ENCODE measurements at regions not wholly inside any gene's neighbourhood (a gene's known extent, or its start where the extent isn't known, plus 50 kb on each side); places are given as distances from the start of the nearest gene placed in this dataset.
"Not testable (repeated sequence)": the region's sequence is repeated elsewhere in the genome, so short reads cannot be mapped to it uniquely, and the experiment has no call there.

DNA sequence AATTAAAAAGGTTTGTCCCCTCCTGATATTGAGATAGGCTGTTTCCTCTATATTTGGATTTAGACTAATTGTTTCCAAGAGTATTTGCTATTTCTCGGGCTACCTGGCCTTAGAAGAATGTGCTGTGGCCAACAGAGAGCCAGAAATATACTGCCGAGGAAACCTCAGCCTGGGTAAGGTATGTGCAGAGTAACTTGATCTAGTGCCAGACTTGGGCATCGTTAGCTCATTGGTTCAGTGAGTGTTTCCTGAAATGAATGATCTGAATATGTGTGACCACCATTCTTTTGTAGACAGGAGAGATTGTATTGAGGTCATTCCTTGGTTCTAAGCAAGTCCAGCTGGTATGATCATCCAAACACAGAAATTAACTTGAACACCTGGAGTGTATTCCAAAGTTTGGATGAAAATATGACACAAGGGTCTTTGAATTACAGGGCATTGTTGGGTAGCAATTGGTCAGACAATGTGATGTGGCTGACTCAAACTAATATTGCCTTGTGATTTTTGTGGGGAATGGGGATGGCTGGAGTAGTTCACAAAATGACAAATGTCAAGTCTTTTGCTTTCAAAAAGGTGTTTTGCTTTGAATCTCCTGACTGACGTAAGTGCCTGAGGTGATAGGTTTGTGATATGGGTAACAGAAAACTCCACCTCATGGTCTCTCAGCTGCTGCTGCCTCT lies 100.2 kb upstream of the CXCL13 start:
- peaks cover 11% of the 10 kb centered on the region for H3K27me3 Mint-ChIP-seq
- no peaks in the 10 kb centered on the region for H3K4me1 Mint-ChIP-seq (ENCODE audit: low read depth)
- no peak for DNase-seq
- no peaks in the 10 kb centered on the region for H3K36me3 Mint-ChIP-seq (ENCODE audit: low read depth)
- H3K9me3 Mint-ChIP-seq, result no peaks in the 10 kb centered on the region
- H3K27ac Mint-ChIP-seq, result no peak overlapping the region
- no peak overlapping the region for H3K4me3 Mint-ChIP-seq

DNA sequence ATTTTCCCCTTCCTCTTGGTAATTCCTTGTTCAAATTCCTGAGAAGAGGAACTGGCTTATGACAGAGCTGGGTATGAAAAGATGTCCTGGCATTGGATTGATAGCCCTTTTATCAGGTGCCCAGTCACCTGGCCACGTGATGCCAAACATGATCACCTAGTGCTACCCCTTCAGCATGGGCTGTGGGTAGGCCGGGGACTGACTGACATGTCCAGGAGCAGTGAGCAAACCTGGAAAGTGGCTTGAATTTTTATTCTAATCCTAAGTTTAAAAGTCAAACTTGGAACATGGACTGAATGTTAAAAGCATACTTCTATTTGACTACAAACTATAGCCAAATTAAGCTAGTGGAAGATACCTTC lies 99.7 kb upstream of the CXCL13 start:
- Mint-ChIP-seq H3K27ac (no peak overlapping the region), H3K4me3 (no peak overlapping the region), H3K27me3 (peaks cover 11% of the 10 kb centered on the region), H3K4me1 (ENCODE audit: low read depth) (no peaks in the 10 kb centered on the region), H3K9me3 (no peaks in the 10 kb centered on the region), H3K36me3 (ENCODE audit: low read depth) (no peaks in the 10 kb centered on the region)
- no peak for DNase-seq

DNA sequence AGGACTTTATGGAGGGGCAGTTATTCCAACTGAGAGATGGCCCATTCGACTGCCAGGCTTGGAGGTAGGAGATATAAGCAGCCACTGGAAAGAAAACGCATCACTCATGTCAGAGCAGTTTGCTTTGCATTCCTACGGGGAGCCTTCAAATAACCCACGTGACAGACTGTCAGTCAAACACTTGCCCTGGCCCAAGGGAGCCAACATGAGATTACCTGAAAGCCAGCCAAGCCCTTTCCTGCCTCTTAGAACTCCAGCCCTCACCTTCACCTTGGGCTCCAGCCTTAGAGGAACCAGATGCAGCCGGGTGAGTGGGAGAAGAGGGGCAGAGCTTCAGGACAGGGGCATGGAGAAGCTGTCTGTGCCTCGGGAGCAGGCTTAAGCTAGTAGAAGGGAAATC lies 95.3 kb upstream of the CXCL13 start:
- Mint-ChIP-seq H3K36me3 (ENCODE audit: low read depth) (no peaks in the 10 kb centered on the region), H3K4me1 (ENCODE audit: low read depth) (no peaks in the 10 kb centered on the region), H3K4me3 (no peak overlapping the region), H3K27me3 (peaks cover 5% of the 10 kb centered on the region), H3K9me3 (no peaks in the 10 kb centered on the region), H3K27ac (no peak overlapping the region)
- DNase-seq, result no peak

DNA sequence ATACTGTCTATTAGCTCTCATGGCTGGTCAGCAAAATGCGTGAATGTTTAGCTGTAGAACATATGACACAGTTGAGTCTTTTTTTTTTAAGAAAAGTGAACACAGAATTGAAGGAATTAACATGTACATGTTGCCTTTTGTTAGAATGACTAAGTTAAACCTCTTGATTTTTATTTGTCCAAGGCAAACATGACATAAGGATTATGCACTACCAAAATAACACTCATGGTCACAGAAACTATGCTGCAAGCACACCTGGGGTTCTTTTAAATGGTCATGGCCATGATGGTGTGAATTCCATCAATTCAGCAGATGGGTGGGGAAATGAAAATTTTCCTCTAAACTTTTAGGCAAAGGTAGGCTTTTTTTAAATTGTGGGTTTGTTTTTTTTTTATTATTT lies 80.1 kb upstream of the CXCL13 start:
- H3K4me3 Mint-ChIP-seq, result no peak overlapping the region
- H3K4me1 Mint-ChIP-seq (ENCODE audit: low read depth), result peaks cover 5% of the 10 kb centered on the region
- no peak overlapping the region for H3K27ac Mint-ChIP-seq
- no peaks in the 10 kb centered on the region for H3K36me3 Mint-ChIP-seq (ENCODE audit: low read depth)
- peaks cover 55% of the 10 kb centered on the region for H3K27me3 Mint-ChIP-seq
- DNase-seq, result no peak
- peaks cover 5% of the 10 kb centered on the region for H3K9me3 Mint-ChIP-seq

DNA sequence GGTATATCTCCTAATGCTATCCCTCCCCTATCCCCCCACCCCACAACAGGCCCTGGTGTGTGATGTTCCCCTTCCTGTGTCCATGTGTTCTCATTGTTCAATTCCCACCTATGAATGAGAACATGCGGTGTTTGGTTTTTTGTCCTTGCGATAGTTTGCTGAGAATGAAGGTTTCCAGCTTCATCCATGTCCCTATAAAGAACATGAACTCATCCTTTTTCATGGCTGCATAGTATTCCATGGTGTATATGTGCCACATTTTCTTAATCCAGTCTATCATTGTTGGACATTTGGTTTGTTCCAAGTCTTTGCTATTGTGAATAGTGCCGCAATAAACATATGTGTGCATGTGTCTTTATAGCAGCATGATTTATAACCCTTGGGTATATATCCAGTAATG lies 77.7 kb upstream of the CXCL13 start:
- not testable (repeated sequence) for H3K4me1 Mint-ChIP-seq (ENCODE audit: low read depth); H3K4me3 Mint-ChIP-seq; H3K36me3 Mint-ChIP-seq (ENCODE audit: low read depth); H3K27ac Mint-ChIP-seq; H3K9me3 Mint-ChIP-seq; DNase-seq
- H3K27me3 Mint-ChIP-seq, result peaks cover 46% of the 10 kb centered on the region

DNA sequence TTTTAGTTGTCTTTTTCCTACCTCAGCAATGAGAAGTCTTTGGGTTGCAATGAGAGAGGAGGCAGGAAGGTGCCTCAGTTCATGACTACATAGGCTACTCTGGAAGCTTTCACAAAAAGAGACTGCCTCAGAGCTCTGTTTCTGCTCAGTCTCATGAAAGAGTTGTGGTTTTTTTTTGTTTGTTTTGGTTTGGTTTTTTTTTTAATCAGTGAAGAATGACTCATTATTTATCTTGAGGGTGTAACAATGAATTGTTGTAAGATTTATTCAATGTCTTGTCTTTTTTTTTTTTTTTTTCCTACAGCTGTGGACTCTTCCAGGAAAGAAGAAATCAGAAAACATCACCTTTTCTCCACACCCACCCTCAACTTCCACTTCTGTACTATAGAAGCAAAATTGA lies 67.5 kb upstream of the CXCL13 start:
- no peak for DNase-seq
- Mint-ChIP-seq H3K4me1 (ENCODE audit: low read depth) (peaks cover 24% of the 10 kb centered on the region), H3K27ac (peak overlapping the region; percentile 60), H3K4me3 (no peak overlapping the region), H3K36me3 (ENCODE audit: low read depth) (no peaks in the 10 kb centered on the region), H3K27me3 (peaks cover 50% of the 10 kb centered on the region), H3K9me3 (peaks cover 15% of the 10 kb centered on the region)

DNA sequence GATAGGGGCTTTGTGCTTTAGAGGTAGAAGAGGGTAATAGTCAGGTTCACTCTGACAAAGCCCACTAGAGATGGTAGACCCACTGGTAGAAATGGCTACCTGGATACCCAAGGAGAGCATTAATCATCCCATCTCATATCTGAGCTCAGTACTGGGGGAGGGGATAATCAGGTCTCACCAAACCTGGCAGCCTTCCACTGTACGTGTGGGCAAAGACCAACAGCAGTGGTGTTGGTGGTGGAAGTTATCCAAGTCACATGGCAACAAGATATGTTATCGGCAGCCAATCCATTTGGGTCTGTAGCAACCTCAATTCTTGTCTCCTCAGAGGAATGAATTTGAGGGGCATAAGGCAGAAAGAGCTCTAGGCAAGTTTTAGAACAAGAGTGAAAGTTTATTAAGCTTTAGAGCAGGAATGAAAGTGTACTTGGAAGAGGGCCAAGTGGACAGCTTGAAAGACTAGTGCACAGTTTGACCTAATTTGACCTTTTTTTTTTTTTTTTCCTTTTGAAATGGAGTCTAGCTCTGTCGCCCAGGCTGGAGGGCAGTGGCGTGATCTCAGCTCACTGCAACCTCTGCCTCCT lies 67.0 kb upstream of the CXCL13 start:
- H3K4me3 Mint-ChIP-seq, result no peak overlapping the region
- H3K27me3 Mint-ChIP-seq, result peaks cover 52% of the 10 kb centered on the region
- no peaks in the 10 kb centered on the region for H3K36me3 Mint-ChIP-seq (ENCODE audit: low read depth)
- H3K9me3 Mint-ChIP-seq, result peaks cover 15% of the 10 kb centered on the region
- H3K27ac Mint-ChIP-seq, result peak overlapping the region; percentile 60
- no peak for DNase-seq
- H3K4me1 Mint-ChIP-seq (ENCODE audit: low read depth), result peaks cover 24% of the 10 kb centered on the region
